ENCODE measurements at regions not wholly inside any gene's neighbourhood (a gene's known extent, or its start where the extent isn't known, plus 50 kb on each side); places are given as distances from the start of the nearest gene placed in this dataset.

GRCh38 chr17:69779378-69780214 is 295.4 kb upstream of the KCNJ16 start:
- H3K9me3 Mint-ChIP-seq = peaks cover 26% of the 10 kb centered on the region
- no peaks in the 10 kb centered on the region for H3K27me3 Mint-ChIP-seq (ENCODE audit: low read depth)
- H3K4me3 Mint-ChIP-seq = no peak overlapping the region
- no peaks in the 10 kb centered on the region for H3K4me1 Mint-ChIP-seq (ENCODE audit: low read depth)
- DNase-seq (ENCODE audit: low spot score) = no peak
- H3K27ac Mint-ChIP-seq = no peak overlapping the region
- no peaks in the 10 kb centered on the region for H3K36me3 Mint-ChIP-seq (ENCODE audit: low read depth)

DNA sequence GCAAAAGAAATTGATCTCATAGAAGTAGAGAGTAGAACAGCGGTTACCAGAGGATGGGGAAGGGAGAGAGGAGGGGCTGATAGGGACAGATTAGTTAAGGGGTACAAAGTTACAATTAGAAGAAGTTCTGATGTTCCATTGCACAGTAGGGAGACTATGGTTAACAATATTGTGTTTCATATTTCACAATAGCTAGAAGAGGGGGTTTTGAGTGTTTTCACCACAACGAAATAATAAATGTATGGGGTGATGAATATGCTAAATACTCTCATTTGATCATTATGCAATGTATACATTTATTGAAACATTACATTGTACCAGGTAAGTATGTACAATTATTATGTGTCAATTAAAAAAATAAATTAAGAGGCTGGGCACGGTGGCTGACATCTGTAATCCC is 291.2 kb upstream of the KCNJ16 start:
- no peak overlapping the region for H3K4me3 Mint-ChIP-seq
- no peaks in the 10 kb centered on the region for H3K4me1 Mint-ChIP-seq (ENCODE audit: low read depth)

DNA sequence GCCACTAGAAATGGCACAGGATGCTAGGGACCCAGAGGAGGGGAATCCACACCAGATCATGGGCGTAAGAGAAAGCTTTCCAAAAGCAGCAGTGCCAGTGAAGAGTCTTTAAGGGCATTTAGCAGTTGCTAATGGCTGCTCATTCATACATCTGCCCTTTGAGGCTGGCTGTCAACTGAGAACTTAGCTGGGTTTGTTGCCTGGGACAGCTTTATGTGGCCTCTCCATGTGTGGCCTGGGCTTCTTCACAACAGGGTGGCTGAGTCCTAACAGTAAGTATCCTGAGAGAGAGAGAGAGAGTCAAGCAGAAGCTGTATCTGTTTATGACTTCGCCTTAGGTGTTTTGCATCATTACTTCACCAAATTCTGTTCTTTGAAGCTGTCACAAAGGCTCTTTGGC is 286.1 kb upstream of the KCNJ16 start:
- H3K36me3 Mint-ChIP-seq (ENCODE audit: low read depth) = no peaks in the 10 kb centered on the region
- H3K27ac Mint-ChIP-seq = no peak overlapping the region
- no peaks in the 10 kb centered on the region for H3K4me1 Mint-ChIP-seq (ENCODE audit: low read depth)
- DNase-seq (ENCODE audit: low spot score) = no peak
- H3K9me3 Mint-ChIP-seq = no peaks in the 10 kb centered on the region
- no peak overlapping the region for H3K4me3 Mint-ChIP-seq
- no peaks in the 10 kb centered on the region for H3K27me3 Mint-ChIP-seq (ENCODE audit: low read depth)

More for the DNA sequence above, 291.2 kb upstream of the KCNJ16 start:
- DNase-seq (ENCODE audit: low spot score) = no peak
- Mint-ChIP-seq H3K9me3 (peaks cover 20% of the 10 kb centered on the region), H3K36me3 (ENCODE audit: low read depth) (no peaks in the 10 kb centered on the region), H3K27me3 (ENCODE audit: low read depth) (no peaks in the 10 kb centered on the region), H3K27ac (no peak overlapping the region)

DNA sequence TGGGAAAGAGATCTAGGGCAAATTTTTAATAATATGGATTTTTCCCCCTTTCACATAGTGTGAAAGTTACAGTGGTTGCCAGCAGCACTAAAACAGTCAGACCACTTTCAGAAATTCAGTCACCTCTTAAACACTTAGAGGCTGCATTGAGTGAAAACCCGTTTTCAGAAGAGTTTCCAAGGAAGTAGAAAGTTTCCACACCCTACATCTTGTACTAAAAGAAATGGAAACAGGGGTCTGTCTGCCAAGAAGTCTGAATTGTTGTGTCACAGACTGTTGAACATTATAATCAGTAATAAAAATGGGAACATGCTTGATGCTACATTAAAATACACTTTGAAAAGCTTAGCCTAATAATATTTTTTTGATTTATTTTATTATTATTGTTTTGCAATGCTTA is 278.9 kb upstream of the KCNJ16 start:
- DNase-seq (ENCODE audit: low spot score) = no peak
- Mint-ChIP-seq H3K27me3 (ENCODE audit: low read depth) (no peaks in the 10 kb centered on the region), H3K4me3 (no peak overlapping the region), H3K4me1 (ENCODE audit: low read depth) (no peaks in the 10 kb centered on the region), H3K36me3 (ENCODE audit: low read depth) (no peaks in the 10 kb centered on the region), H3K9me3 (peaks cover 5% of the 10 kb centered on the region), H3K27ac (no peak overlapping the region)

DNA sequence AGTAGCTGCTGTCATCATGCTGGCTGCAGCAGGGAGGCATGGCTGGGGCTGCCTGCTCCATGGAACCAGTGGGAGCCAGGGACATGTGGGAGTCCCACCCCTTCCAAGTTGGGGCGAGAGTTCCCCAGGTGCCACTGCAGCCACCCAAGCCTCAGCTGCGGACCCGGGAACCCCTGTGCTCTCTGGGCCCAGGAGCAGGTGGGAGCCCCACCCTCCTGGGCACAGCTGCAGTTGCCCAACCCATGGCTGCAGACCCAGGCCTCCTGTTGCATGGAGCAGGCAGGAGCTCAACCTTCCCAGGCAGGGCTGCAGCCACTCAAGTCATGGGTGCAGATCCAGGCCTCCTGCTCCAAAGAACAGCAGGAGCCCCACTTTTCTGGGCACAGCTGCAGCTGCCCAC is 274.2 kb upstream of the KCNJ16 start:
- Mint-ChIP-seq H3K27me3 (ENCODE audit: low read depth) (no peaks in the 10 kb centered on the region), H3K4me1 (ENCODE audit: low read depth) (no peaks in the 10 kb centered on the region), H3K36me3 (ENCODE audit: low read depth) (no peaks in the 10 kb centered on the region)

DNA sequence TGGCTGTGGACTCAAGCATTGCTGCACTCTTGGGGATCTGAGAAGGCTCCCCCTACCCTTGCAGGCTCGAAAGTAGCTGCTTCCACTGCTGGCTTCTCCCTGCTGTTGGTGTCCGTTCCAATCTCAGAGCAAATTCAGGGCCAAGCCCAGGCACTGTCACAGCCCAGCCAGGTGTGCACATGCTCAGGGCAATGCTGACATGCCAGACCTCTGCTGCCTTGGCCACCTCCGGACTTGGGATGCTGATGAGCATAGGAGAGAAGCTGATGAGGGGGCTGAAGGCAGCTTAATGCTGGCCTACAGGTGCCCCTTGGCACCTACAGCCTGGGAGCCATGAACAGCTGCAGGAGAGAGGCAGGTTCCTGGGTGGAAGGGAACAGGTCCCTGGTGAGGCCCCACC is 273.7 kb upstream of the KCNJ16 start:
- Mint-ChIP-seq H3K4me1 (ENCODE audit: low read depth) (no peaks in the 10 kb centered on the region), H3K27ac (no peak overlapping the region), H3K27me3 (ENCODE audit: low read depth) (no peaks in the 10 kb centered on the region), H3K9me3 (peaks cover 5% of the 10 kb centered on the region), H3K36me3 (ENCODE audit: low read depth) (no peaks in the 10 kb centered on the region), H3K4me3 (no peak overlapping the region)
- DNase-seq (ENCODE audit: low spot score) = no peak

More for the DNA sequence above, 274.2 kb upstream of the KCNJ16 start:
- Mint-ChIP-seq H3K9me3 (peaks cover 5% of the 10 kb centered on the region), H3K27ac (no peak overlapping the region), H3K4me3 (no peak overlapping the region)
- DNase-seq (ENCODE audit: low spot score) = no peak

DNA sequence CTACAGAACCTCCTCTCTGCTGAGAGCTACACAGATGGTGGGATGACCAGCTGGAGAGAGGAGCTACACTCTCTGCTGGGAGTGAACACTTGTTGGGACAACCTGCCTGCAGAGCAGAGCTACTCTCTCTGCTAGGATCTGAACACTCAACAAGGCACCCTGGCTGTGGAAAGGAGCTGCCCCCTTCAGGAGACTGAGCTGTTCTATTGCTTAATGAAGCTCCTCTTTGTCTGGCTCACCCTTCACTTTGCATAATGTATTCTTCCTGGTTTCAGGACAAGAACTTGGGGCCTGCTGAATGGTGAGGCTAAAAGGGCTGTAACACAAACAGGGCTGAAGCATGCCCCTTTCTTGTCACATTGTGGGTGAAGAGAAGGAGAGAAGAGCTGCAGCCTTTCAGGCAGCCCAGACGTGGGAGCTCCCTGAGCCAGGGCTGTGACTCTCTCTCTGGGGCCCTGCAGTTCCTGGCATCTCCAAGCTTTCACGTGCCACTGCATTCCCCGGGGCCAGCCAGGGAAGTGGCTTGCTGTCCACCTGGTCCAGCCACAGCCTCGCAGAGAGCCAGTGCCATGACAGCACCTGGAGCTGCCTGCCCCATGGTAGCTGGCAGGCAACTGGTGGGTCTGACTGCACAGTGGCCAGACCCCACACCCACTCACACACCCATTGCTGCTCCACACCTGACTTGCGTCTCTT is 272.8 kb upstream of the KCNJ16 start:
- no peak for DNase-seq (ENCODE audit: low spot score)
- H3K4me1 Mint-ChIP-seq (ENCODE audit: low read depth) = no peaks in the 10 kb centered on the region
- no peaks in the 10 kb centered on the region for H3K36me3 Mint-ChIP-seq (ENCODE audit: low read depth)
- H3K27ac Mint-ChIP-seq = no peak overlapping the region
- H3K27me3 Mint-ChIP-seq (ENCODE audit: low read depth) = no peaks in the 10 kb centered on the region
- peaks cover 5% of the 10 kb centered on the region for H3K9me3 Mint-ChIP-seq
- H3K4me3 Mint-ChIP-seq = no peak overlapping the region

- DNase-seq (ENCODE audit: low spot score) = no peak
- no peak overlapping the region for H3K4me3 Mint-ChIP-seq
- no peak overlapping the region for H3K27ac Mint-ChIP-seq
- H3K9me3 Mint-ChIP-seq = no peaks in the 10 kb centered on the region
- no peaks in the 10 kb centered on the region for H3K27me3 Mint-ChIP-seq (ENCODE audit: low read depth)
- H3K4me1 Mint-ChIP-seq (ENCODE audit: low read depth) = no peaks in the 10 kb centered on the region
- H3K36me3 Mint-ChIP-seq (ENCODE audit: low read depth) = no peaks in the 10 kb centered on the region
Measured at GRCh38 chr17:69809331-69809730, 265.7 kb upstream of the KCNJ16 start.

- H3K4me3 Mint-ChIP-seq = no peak overlapping the region
- no peaks in the 10 kb centered on the region for H3K36me3 Mint-ChIP-seq (ENCODE audit: low read depth)
- no peaks in the 10 kb centered on the region for H3K9me3 Mint-ChIP-seq
- no peaks in the 10 kb centered on the region for H3K27me3 Mint-ChIP-seq (ENCODE audit: low read depth)
- H3K4me1 Mint-ChIP-seq (ENCODE audit: low read depth) = no peaks in the 10 kb centered on the region
- H3K27ac Mint-ChIP-seq = no peak overlapping the region
- DNase-seq (ENCODE audit: low spot score) = no peak
Measured at GRCh38 chr17:69810326-69810965, 264.6 kb upstream of the KCNJ16 start.

DNA sequence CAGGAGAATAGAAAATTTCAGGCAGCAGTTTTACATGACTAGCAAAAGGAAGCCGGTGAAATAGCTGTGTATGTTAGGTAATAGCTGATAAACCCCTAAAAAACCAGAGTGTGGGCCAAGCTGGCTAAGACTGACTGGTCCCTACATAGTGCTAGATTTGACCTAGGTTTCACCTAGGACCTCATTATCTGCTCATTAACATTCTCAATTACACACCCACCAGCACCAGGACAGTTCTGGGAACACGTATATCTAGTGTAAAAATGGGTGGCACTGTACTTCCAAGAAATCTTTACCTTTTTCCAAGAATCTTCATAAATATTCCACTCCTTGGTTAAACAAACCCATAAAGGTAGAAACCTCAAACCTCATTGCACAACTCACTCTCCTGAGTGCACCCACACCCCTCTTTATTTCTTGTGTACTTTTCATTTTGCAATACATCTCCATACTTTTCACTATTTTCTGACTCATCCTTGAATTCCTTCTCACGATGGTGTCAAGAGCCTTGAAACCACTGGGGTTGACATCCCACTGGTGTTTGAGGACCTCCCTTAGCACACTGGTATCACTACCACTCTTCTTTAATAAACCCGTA is 262.7 kb upstream of the KCNJ16 start:
- H3K9me3 Mint-ChIP-seq = peaks cover 3% of the 10 kb centered on the region
- H3K27me3 Mint-ChIP-seq (ENCODE audit: low read depth) = no peaks in the 10 kb centered on the region

DNA sequence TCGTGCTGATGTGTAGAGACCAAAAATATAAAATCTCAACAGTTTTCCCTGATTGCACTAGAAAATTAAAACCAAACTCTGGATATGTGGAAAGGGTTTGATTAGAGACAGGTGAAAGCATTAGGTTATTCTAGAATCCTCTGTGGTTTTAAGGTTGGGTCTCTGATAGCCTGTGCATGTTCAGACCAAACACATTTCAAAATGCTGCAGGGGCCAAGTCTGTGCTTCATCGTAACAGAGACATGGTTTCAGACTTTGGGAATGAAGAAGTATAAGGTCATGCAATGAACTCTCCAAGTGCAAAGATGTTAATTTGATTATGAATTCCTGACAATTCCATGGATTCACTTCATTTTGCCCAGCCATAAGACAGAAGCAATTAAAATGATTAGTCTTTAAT is 261.0 kb upstream of the KCNJ16 start:
- Mint-ChIP-seq H3K27me3 (ENCODE audit: low read depth) (no peaks in the 10 kb centered on the region), H3K36me3 (ENCODE audit: low read depth) (no peaks in the 10 kb centered on the region), H3K9me3 (peaks cover 10% of the 10 kb centered on the region), H3K27ac (no peak overlapping the region), H3K4me3 (no peak overlapping the region), H3K4me1 (ENCODE audit: low read depth) (no peaks in the 10 kb centered on the region)
- DNase-seq (ENCODE audit: low spot score) = no peak

More for the DNA sequence above, 262.7 kb upstream of the KCNJ16 start:
- no peaks in the 10 kb centered on the region for H3K4me1 Mint-ChIP-seq (ENCODE audit: low read depth)
- no peaks in the 10 kb centered on the region for H3K36me3 Mint-ChIP-seq (ENCODE audit: low read depth)
- no peak for DNase-seq (ENCODE audit: low spot score)
- no peak overlapping the region for H3K4me3 Mint-ChIP-seq
- H3K27ac Mint-ChIP-seq = no peak overlapping the region

GRCh38 chr17:69815406-69815805 is 259.6 kb upstream of the KCNJ16 start:
- Mint-ChIP-seq H3K4me3 (no peak overlapping the region), H3K27ac (no peak overlapping the region), H3K27me3 (ENCODE audit: low read depth) (no peaks in the 10 kb centered on the region), H3K36me3 (ENCODE audit: low read depth) (no peaks in the 10 kb centered on the region), H3K9me3 (peaks cover 18% of the 10 kb centered on the region), H3K4me1 (ENCODE audit: low read depth) (no peaks in the 10 kb centered on the region)
- DNase-seq (ENCODE audit: low spot score) = no peak

DNA sequence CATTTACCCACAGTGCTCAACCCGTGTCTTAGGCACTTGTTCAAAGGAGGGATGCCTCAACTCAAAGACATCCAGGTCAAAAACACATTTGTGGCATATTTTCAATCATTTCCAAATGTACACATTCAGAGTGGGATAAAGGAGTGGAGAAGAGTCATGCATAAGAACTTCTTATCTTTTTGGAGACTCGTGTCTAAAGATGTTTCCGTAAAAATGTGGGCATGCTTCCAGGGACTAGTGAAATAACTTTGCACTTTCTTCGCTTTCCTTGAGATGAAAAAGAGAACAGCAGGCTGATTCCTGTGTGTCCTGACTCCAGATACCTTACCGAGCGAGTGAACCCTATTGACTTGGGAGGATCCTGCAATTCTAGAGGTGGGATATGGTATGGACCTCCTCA is 256.6 kb upstream of the KCNJ16 start:
- Mint-ChIP-seq H3K4me1 (ENCODE audit: low read depth) (no peaks in the 10 kb centered on the region), H3K9me3 (peaks cover 20% of the 10 kb centered on the region), H3K27me3 (ENCODE audit: low read depth) (no peaks in the 10 kb centered on the region), H3K4me3 (no peak overlapping the region), H3K27ac (no peak overlapping the region), H3K36me3 (ENCODE audit: low read depth) (no peaks in the 10 kb centered on the region)
- no peak for DNase-seq (ENCODE audit: low spot score)
